ENCODE measurements at regions not wholly inside any gene's neighbourhood (a gene's known extent, or its start where the extent isn't known, plus 50 kb on each side); places are given as distances from the start of the nearest gene placed in this dataset.
"Not testable (repeated sequence)": the region's sequence is repeated elsewhere in the genome, so short reads cannot be mapped to it uniquely, and the experiment has no call there.

- no peak for DNase-seq (ENCODE audit: low read depth)
Observed at GRCh38 chr2:83967854-83968253, 491.2 kb downstream of the SUCLG1 start.

GRCh38 chr2:83966946-83967345 lies 492.1 kb downstream of the SUCLG1 start:
- not testable (repeated sequence) for DNase-seq (ENCODE audit: low read depth)

- no peak for DNase-seq (ENCODE audit: low read depth)
Observed at GRCh38 chr2:83961512-83961911, 497.6 kb downstream of the SUCLG1 start.

GRCh38 chr2:83960371-83960770 lies 498.7 kb downstream of the SUCLG1 start:
- DNase-seq (ENCODE audit: low read depth): no peak

GRCh38 chr2:83959266-83959665 lies 499.8 kb downstream of the SUCLG1 start:
- no peak for DNase-seq (ENCODE audit: low read depth)

- no peak for DNase-seq (ENCODE audit: low read depth)
Observed at GRCh38 chr2:83956991-83957390, 502.1 kb downstream of the SUCLG1 start.

GRCh38 chr2:83953697-83954096 lies 505.4 kb downstream of the SUCLG1 start:
- DNase-seq (ENCODE audit: low read depth): no peak

GRCh38 chr2:83951378-83951947 lies 507.6 kb downstream of the SUCLG1 start:
- no peak for DNase-seq (ENCODE audit: low read depth)

- DNase-seq (ENCODE audit: low read depth): no peak
Observed at GRCh38 chr2:83949361-83949760, 509.7 kb downstream of the SUCLG1 start.

- no peak for DNase-seq (ENCODE audit: low read depth)
Observed at GRCh38 chr2:83944191-83944590, 514.9 kb downstream of the SUCLG1 start.

- no peak for DNase-seq (ENCODE audit: low read depth)
Observed at GRCh38 chr2:83943265-83943664, 515.8 kb downstream of the SUCLG1 start.

- no peak for DNase-seq (ENCODE audit: low read depth)
Observed at GRCh38 chr2:83941886-83942285, 517.2 kb downstream of the SUCLG1 start.

- DNase-seq (ENCODE audit: low read depth): no peak
Observed at GRCh38 chr2:83933749-83934148, 525.3 kb downstream of the SUCLG1 start.

- DNase-seq (ENCODE audit: low read depth): no peak
Observed at GRCh38 chr2:83923531-83923930, 535.5 kb downstream of the SUCLG1 start.

GRCh38 chr2:83916559-83916958 lies 542.5 kb downstream of the SUCLG1 start:
- no peak for DNase-seq (ENCODE audit: low read depth)

- DNase-seq (ENCODE audit: low read depth): no peak
Observed at GRCh38 chr2:83915381-83915780, 543.7 kb downstream of the SUCLG1 start.

GRCh38 chr2:83908750-83909149 lies 550.3 kb downstream of the SUCLG1 start:
- DNase-seq (ENCODE audit: low read depth): no peak

- no peak for DNase-seq (ENCODE audit: low read depth)
Observed at GRCh38 chr2:83901317-83901716, 557.8 kb downstream of the SUCLG1 start.

GRCh38 chr2:83900862-83901261 lies 558.2 kb downstream of the SUCLG1 start:
- no peak for DNase-seq (ENCODE audit: low read depth)

GRCh38 chr2:83899271-83899670 lies 559.8 kb downstream of the SUCLG1 start:
- DNase-seq (ENCODE audit: low read depth): no peak

- DNase-seq (ENCODE audit: low read depth): no peak
Observed at GRCh38 chr2:83894976-83895375, 564.1 kb downstream of the SUCLG1 start.

GRCh38 chr2:83887757-83888156 lies 571.3 kb downstream of the SUCLG1 start:
- no peak for DNase-seq (ENCODE audit: low read depth)

GRCh38 chr2:83879127-83879526 lies 580.0 kb downstream of the SUCLG1 start:
- DNase-seq (ENCODE audit: low read depth): no peak

- not testable (repeated sequence) for DNase-seq (ENCODE audit: low read depth)
Observed at GRCh38 chr2:83877261-83877660, 581.8 kb downstream of the SUCLG1 start.
